SK-N-SH (cell line): ENCODE measurements at regions not wholly inside any gene's neighbourhood (a gene's known extent, or its start where the extent isn't known, plus 50 kb on each side); places are given as distances from the start of the nearest gene placed in this dataset.

Source experiments
- CTCF ChIA-PET: fragments of 300-600, 350-600 bp; formaldehyde crosslinking; extraction: SDS; loops from one replicate; lab custom pipeline; 2021; lab: Yijun Ruan, JAX
- POLR2A ChIA-PET: fragments of 350-600 bp; sonication (Branson Sonifier 250); formaldehyde crosslinking; extraction: SDS; loops from one replicate; lab custom pipeline; 2020; ENCODE audit warnings: antibody characterized with exemption, inconsistent platforms; lab: Yijun Ruan, JAX
- DNase-seq: peaks from one replicate; pipeline ENCODE4 v3.0.0; 2012
- H2AFZ ChIP-seq: fragments of 200-600 bp; sonication (generic); 2 replicates; pipeline ENCODE4 v1.8.1; 2016; ENCODE audit warnings: antibody characterized with exemption, mild to moderate bottlenecking, low read depth
- H3F3A ChIP-seq: fragments of 200-600 bp; sonication (generic); replicated peaks from 2 replicates; pipeline ENCODE3; 2016; ENCODE audit warnings: antibody characterized with exemption, mild to moderate bottlenecking; ENCODE audit not compliant: insufficient read depth
- H3K27ac ChIP-seq, 2 experiments: fragments of 200-500 bp in 1 of 2; fragments of 200-600 bp in 1 of 2; sonication (Bioruptor generic) in 1 of 2; sonication (generic), shearing (Covaris generic) in 1 of 2; 2 replicates each; pipeline versions ENCODE4 v1.5.1 to v1.6.1; 2014 to 2016; ENCODE audit warnings: low read depth in 2 of 2, inconsistent platforms in 1 of 2, low read length in 1 of 2, mild to moderate bottlenecking in 1 of 2, mixed read lengths in 1 of 2
- H3K27me3 ChIP-seq: fragments of 200-600 bp; sonication (generic), shearing (Covaris generic); 2 replicates; pipeline ENCODE4 v1.6.1; 2016; ENCODE audit warnings: mixed run types; ENCODE audit not compliant: insufficient read depth
- H3K36me3 ChIP-seq, 2 experiments: fragments of 200-500 bp in 1 of 2; fragments of 200-600 bp in 1 of 2; sonication (Bioruptor generic) in 1 of 2; sonication (generic) in 1 of 2; replicated peaks in 1 of 2; 2 replicates each; pipeline versions ENCODE3 to v1.5.1; 2014 to 2016; ENCODE audit warnings: low read length in 1 of 2, mild to moderate bottlenecking in 1 of 2; ENCODE audit not compliant: insufficient read depth in 2 of 2, control insufficient read depth in 1 of 2
- H3K4me1 ChIP-seq, 2 experiments: fragments of 200-500 bp in 1 of 2; fragments of 200-600 bp in 1 of 2; sonication (Bioruptor generic) in 1 of 2; sonication (generic), shearing (Covaris generic) in 1 of 2; 2 replicates each; pipeline versions ENCODE4 v1.5.1 to v1.6.1; 2014 to 2016; ENCODE audit warnings: low read depth in 1 of 2, low read length in 1 of 2, mixed run types in 1 of 2; ENCODE audit not compliant: insufficient read depth in 2 of 2, control insufficient read depth in 1 of 2
- H3K4me2 ChIP-seq: fragments of 200-600 bp; sonication (generic), shearing (Covaris generic); 2 replicates; pipeline ENCODE4 v1.6.1; 2017; ENCODE audit warnings: mixed run types
- H3K4me3 ChIP-seq, 2 experiments: fragments of 200-500 bp in 1 of 2; fragments of 200-600 bp in 1 of 2; sonication (Bioruptor generic) in 1 of 2; sonication (generic), shearing (Covaris generic) in 1 of 2; 2 replicates each; pipeline versions ENCODE4 v1.5.1 to v1.8.1; 2014 to 2016; ENCODE audit warnings: low read depth in 2 of 2, inconsistent platforms in 1 of 2, low read length in 1 of 2, mild to moderate bottlenecking in 1 of 2, mixed read lengths in 1 of 2, moderate library complexity in 1 of 2
- H3K79me2 ChIP-seq: fragments of 200-600 bp; sonication (generic); 2 replicates; pipeline ENCODE4 v1.8.1; 2017; ENCODE audit warnings: mild to moderate bottlenecking; ENCODE audit not compliant: insufficient read depth
- H3K9ac ChIP-seq: fragments of 200-600 bp; sonication (generic); 2 replicates; pipeline ENCODE4 v1.6.1; 2017; ENCODE audit warnings: mixed run types
- H3K9me2 ChIP-seq: fragments of 200-600 bp; sonication (generic); 2 replicates; pipeline ENCODE4 v1.6.1; 2017; ENCODE audit warnings: mixed run types
- H3K9me3 ChIP-seq: fragments of 200-600 bp; sonication (generic); 2 replicates; pipeline ENCODE4 v1.6.1; 2017; ENCODE audit warnings: mixed run types, mild to moderate bottlenecking, moderate library complexity
- H4K20me1 ChIP-seq: fragments of 200-600 bp; sonication (generic); 2 replicates; pipeline ENCODE4 v1.6.1; 2017; ENCODE audit warnings: mild to moderate bottlenecking, mixed run types; ENCODE audit not compliant: insufficient read depth
- CTCF ChIP-seq: fragments of 200-600 bp; sonication (generic); IDR thresholded peaks from 2 replicates; pipeline ENCODE4 v1.6.1; 2017; ENCODE audit warnings: antibody characterized with exemption, mild to moderate bottlenecking, moderate library complexity
- ELF1 ChIP-seq: IDR thresholded peaks from 2 replicates; pipeline ENCODE4 v1.4.0; 2012
- EP300 ChIP-seq, 2 experiments: IDR thresholded peaks; 2 replicates each; pipeline versions ENCODE4 v1.4.0 to v1.6.1; 2012; ENCODE audit warnings: borderline replicate concordance in 1 of 2, low read depth in 1 of 2, low read length in 1 of 2
- FOXM1 ChIP-seq: IDR thresholded peaks from 2 replicates; pipeline ENCODE4 v1.4.0; 2012; ENCODE audit warnings: low read depth, mild to moderate bottlenecking
- GABPA ChIP-seq: IDR thresholded peaks from 2 replicates; pipeline ENCODE4 v1.4.0; 2012; ENCODE audit warnings: low read depth, mild to moderate bottlenecking
- GATA2 ChIP-seq: sonication (generic); formaldehyde crosslinking; IDR thresholded peaks from 2 replicates; pipeline ENCODE4 v1.5.0; 2020; ENCODE audit warnings: mild to moderate bottlenecking, missing genetic modification reagents
- IRF3 ChIP-seq: fragments of 150-350 bp; IDR thresholded peaks from 2 replicates; pipeline ENCODE4 v1.6.1; 2016; ENCODE audit warnings: mild to moderate bottlenecking, low read depth, low read length
- JUND ChIP-seq: IDR thresholded peaks from 2 replicates; pipeline ENCODE4 v1.4.0; 2012
- MEF2A ChIP-seq: IDR thresholded peaks from 2 replicates; pipeline ENCODE4 v1.4.0; 2012; ENCODE audit warnings: low read depth, borderline replicate concordance
- NFIC ChIP-seq: IDR thresholded peaks from 2 replicates; pipeline ENCODE4 v1.4.0; 2012; ENCODE audit warnings: borderline replicate concordance
- POLR2AphosphoS5 ChIP-seq: IDR thresholded peaks from 2 replicates; pipeline ENCODE4 v1.6.1; 2012; ENCODE audit warnings: low read depth, low read length
- RAD21 ChIP-seq: IDR thresholded peaks from 2 replicates; pipeline ENCODE4 v1.6.1; 2012; ENCODE audit warnings: mild to moderate bottlenecking, low read length
- RCOR1 ChIP-seq: fragments of 150-350 bp; IDR thresholded peaks from 2 replicates; pipeline ENCODE4 v1.6.1; 2017; ENCODE audit warnings: antibody characterized with exemption, low read length
- REST ChIP-seq: IDR thresholded peaks from 2 replicates; pipeline ENCODE4 v1.6.1; 2012; ENCODE audit warnings: mild to moderate bottlenecking, low read depth, low read length, moderate library complexity
- RXRA ChIP-seq: IDR thresholded peaks from 2 replicates; pipeline ENCODE4 v1.4.0; 2012; ENCODE audit warnings: low read depth, mild to moderate bottlenecking, borderline replicate concordance
- TAF1 ChIP-seq: IDR thresholded peaks from 2 replicates; pipeline ENCODE4 v1.6.1; 2012; ENCODE audit warnings: low read depth, mild to moderate bottlenecking, low read length, moderate library complexity, borderline replicate concordance
- TCF12 ChIP-seq: IDR thresholded peaks from 2 replicates; pipeline ENCODE4 v1.4.0; 2012
- USF2 ChIP-seq: fragments of 150-350 bp; IDR thresholded peaks from 2 replicates; pipeline ENCODE4 v1.6.1; 2017; ENCODE audit warnings: antibody characterized with exemption, low read length, low read depth, borderline replicate concordance
- WGBS: methylation state at CpG from one replicate; pipeline ENCODE4 v1.1.6; 2017; ENCODE audit warnings: low lambda C conversion rate; 5-methylcytosine and 5-hydroxymethylcytosine counted together
- TF ChIP-seq, protein P1 (sequence below): IDR thresholded peaks from 2 replicates; pipeline ENCODE4 v1.4.0; 2012; ENCODE audit warnings: low read depth, borderline replicate concordance
- TF ChIP-seq, protein P2 (sequence below): IDR thresholded peaks from 2 replicates; pipeline ENCODE4 v1.4.0; 2012; ENCODE audit warnings: low read depth

GRCh38 chr4:10272511-10272910 lies 155.9 kb upstream of the WDR1 start:
- TF ChIP-seq GABPA (no peak), RCOR1 (no peak), ELF1 (no peak), GATA2 (CRISPR knock-in tag) (no peak), POLR2AphosphoS5 (no peak), EP300 (IDR thresholded peaks at IDR 0.05; ENCODE audit: borderline replicate concordance in 1 of 2, low read depth in 1 of 2, low read length in 1 of 2) (no peak), IRF3 (no peak), TAF1 (no peak), NFIC (no peak), FOXM1 (no peak), RXRA (no peak), JUND (no peak)
- TF ChIP-seq, protein P1, sequence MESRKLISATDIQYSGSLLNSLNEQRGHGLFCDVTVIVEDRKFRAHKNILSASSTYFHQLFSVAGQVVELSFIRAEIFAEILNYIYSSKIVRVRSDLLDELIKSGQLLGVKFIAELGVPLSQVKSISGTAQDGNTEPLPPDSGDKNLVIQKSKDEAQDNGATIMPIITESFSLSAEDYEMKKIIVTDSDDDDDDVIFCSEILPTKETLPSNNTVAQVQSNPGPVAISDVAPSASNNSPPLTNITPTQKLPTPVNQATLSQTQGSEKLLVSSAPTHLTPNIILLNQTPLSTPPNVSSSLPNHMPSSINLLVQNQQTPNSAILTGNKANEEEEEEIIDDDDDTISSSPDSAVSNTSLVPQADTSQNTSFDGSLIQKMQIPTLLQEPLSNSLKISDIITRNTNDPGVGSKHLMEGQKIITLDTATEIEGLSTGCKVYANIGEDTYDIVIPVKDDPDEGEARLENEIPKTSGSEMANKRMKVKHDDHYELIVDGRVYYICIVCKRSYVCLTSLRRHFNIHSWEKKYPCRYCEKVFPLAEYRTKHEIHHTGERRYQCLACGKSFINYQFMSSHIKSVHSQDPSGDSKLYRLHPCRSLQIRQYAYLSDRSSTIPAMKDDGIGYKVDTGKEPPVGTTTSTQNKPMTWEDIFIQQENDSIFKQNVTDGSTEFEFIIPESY: no peak
- Histone ChIP-seq H3K27me3 (no peaks in the 10 kb centered on the region), H3K9ac (no peak overlapping the region), H3K4me3 (no peak overlapping the region), H3K4me2 (no peak overlapping the region), H4K20me1 (no peaks in the 10 kb centered on the region), H3K79me2 (no peaks in the 10 kb centered on the region), H3K36me3 (no peaks in the 10 kb centered on the region), H3F3A (no peaks in the 10 kb centered on the region), H2AFZ (no peak overlapping the region), H3K9me2 (no peaks in the 10 kb centered on the region), H3K27ac (no peak overlapping the region), H3K4me1 (no peaks in the 10 kb centered on the region), H3K9me3 (no peaks in the 10 kb centered on the region)
- 0% methylated on average over 5 of the region's 5 CpGs for WGBS
- ChIA-PET CTCF (interaction anchor here (1.4 kb wide), 1 partner anchor 75 kb away, joined by 3 read pairs; no protein-coding TSS in a partner anchor), POLR2A (no interaction called here)
- DNase-seq: no peak

- Histone ChIP-seq H3K4me3 (no peak overlapping the region), H3K27me3 (no peaks in the 10 kb centered on the region; the same call in 1 of the 2 replicates), H3K27ac (no peak overlapping the region), H3K9me3 (no peaks in the 10 kb centered on the region), H3K79me2 (no peaks in the 10 kb centered on the region), H4K20me1 (no peaks in the 10 kb centered on the region), H3K4me2 (no peak overlapping the region), H3K9me2 (no peaks in the 10 kb centered on the region), H3K4me1 (no peaks in the 10 kb centered on the region), H3K9ac (no peak overlapping the region), H3F3A (no peaks in the 10 kb centered on the region), H2AFZ (no peak overlapping the region), H3K36me3 (no peaks in the 10 kb centered on the region)
- POLR2A ChIA-PET: no interaction called here
- no peak for DNase-seq
- CTCF ChIA-PET: no interaction called here
- WGBS: 18% methylated on average over 4 of the region's 4 CpGs
- TF ChIP-seq USF2 (no peak), RAD21 (no peak), MEF2A (no peak), CTCF (no peak), TCF12 (no peak), REST (no peak)
- TF ChIP-seq, protein P2, sequence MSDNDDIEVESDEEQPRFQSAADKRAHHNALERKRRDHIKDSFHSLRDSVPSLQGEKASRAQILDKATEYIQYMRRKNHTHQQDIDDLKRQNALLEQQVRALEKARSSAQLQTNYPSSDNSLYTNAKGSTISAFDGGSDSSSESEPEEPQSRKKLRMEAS: no peak
Measured at GRCh38 chr4:10267066-10267465, 150.5 kb upstream of the WDR1 start.
